ENCODE measurements at regions not wholly inside any gene's neighbourhood (a gene's known extent, or its start where the extent isn't known, plus 50 kb on each side); places are given as distances from the start of the nearest gene placed in this dataset.

- no peak for DNase-seq
Observed at GRCh38 chr5:176181271-176181855, 56.9 kb upstream of the SIMC1 start.

GRCh38 chr5:176183321-176184074, 54.7 kb upstream of the SIMC1 start:
- no peak for DNase-seq

GRCh38 chr5:176184608-176185132, 53.6 kb upstream of the SIMC1 start:
- DNase-seq, result no peak

- no peak for DNase-seq
Observed at GRCh38 chr5:176185133-176185733, 53.0 kb upstream of the SIMC1 start.

GRCh38 chr5:176186107-176186506, 52.1 kb upstream of the SIMC1 start:
- DNase-seq, result no peak

- DNase-seq, result no peak
Observed at GRCh38 chr5:176187276-176188062, 50.8 kb upstream of the SIMC1 start.

GRCh38 chr5:176188085-176188484, 50.1 kb upstream of the SIMC1 start:
- no peak for DNase-seq

Data from activated naive CD4-positive, alpha-beta T cell (primary cell).